ENCODE measurements at regions not wholly inside any gene's neighbourhood (a gene's known extent, or its start where the extent isn't known, plus 50 kb on each side); places are given as distances from the start of the nearest gene placed in this dataset.

DNA sequence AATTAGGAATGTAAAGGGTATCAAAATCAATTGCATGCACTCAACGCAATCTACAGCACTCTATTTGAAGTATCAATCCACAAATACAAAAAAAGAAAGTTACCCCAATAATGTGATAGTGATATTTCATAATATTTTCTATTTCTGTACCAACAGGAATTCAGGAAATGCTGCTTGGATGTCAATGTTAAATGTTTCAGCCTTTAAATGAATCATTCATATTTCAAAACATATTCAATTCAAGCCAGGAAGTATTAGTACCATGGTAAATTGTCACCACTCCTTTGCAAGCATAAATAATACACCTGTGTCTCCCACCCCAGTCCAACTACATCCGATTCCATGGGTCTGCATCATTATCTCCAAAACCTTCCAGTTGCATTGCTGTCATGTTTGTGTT, 1185.5 kb upstream of the CDH18 start:
- H4K8ac ChIP-seq (ENCODE audit: low read length): no peak overlapping the region
- no peaks in the 10 kb centered on the region for H3K9me3 ChIP-seq (ENCODE audit: control insufficient read depth, low read length)
- no peak overlapping the region for H2BK15ac ChIP-seq (ENCODE audit: low read depth, poor library complexity, severe bottlenecking)
- no peak overlapping the region for H3K27ac ChIP-seq (ENCODE audit: low read length, poor library complexity, severe bottlenecking)
- H3K14ac ChIP-seq (ENCODE audit: low read length in 2 of 2): no peak overlapping the region
- H2AFZ ChIP-seq (ENCODE audit: low read depth, low read length): no peak overlapping the region
- no peak overlapping the region for H4K91ac ChIP-seq (ENCODE audit: low read length)
- H3K27me3 ChIP-seq (ENCODE audit: control insufficient read depth in 1 of 2, insufficient read depth in 1 of 2, low read length in 2 of 2): no peaks in the 10 kb centered on the region
- no peaks in the 10 kb centered on the region for H3K79me1 ChIP-seq (replicated peaks; ENCODE audit: low read length, poor library complexity, severe bottlenecking)
- no peak overlapping the region for H2BK120ac ChIP-seq (ENCODE audit: low read depth, low read length)
- H3K9ac ChIP-seq (ENCODE audit: low read length): no peak overlapping the region
- H3K4me1 ChIP-seq (ENCODE audit: control insufficient read depth, insufficient read depth, low read depth, low read length): no peaks in the 10 kb centered on the region
- H3K4me3 ChIP-seq (ENCODE audit: insufficient read depth in 1 of 2, low read depth in 1 of 2, low read length in 2 of 2): no peak overlapping the region
- no peak overlapping the region for H2BK12ac ChIP-seq (ENCODE audit: low read length in 2 of 2)
- no peak overlapping the region for H2BK5ac ChIP-seq (ENCODE audit: low read depth, low read length, poor library complexity, severe bottlenecking)
- no peak overlapping the region for H3K4me2 ChIP-seq (ENCODE audit: low read length, poor library complexity, severe bottlenecking)
- no peak overlapping the region for H3K18ac ChIP-seq (ENCODE audit: low read depth in 1 of 2, low read length in 2 of 2)
- no peak overlapping the region for H2AK5ac ChIP-seq (ENCODE audit: low read length, severe bottlenecking)
- no peak overlapping the region for H3K4ac ChIP-seq (ENCODE audit: low read depth in 1 of 2, low read length in 2 of 2)
- no peaks in the 10 kb centered on the region for H3K36me3 ChIP-seq (ENCODE audit: control insufficient read depth in 1 of 2, insufficient read depth in 2 of 2, low read depth in 1 of 2, low read length in 2 of 2)
- 83% methylated on average over 1 of the region's 2 CpGs for WGBS
- no peak overlapping the region for H3K23ac ChIP-seq (ENCODE audit: low read length in 2 of 2)
- no peak for DNase-seq

DNA sequence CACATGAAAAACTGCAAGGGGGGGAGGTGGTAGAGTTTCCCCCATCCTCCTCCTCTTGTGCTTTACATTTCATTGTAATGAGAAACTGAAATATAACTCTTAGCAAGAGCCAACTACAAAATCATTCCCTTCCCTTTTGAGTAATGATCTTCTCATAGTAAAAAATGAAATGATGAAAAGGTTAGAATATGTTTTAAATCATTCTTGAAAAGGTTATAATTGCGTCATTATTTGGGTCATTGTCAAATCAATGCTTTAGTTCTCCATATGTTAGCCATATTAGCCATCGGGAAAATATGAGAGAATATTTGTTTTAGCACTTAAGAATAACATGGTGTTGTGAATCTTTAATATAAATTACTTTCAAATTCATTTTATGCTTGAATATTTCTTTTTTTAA, 1185.0 kb upstream of the CDH18 start:
- no peaks in the 10 kb centered on the region for H3K4me1 ChIP-seq (ENCODE audit: control insufficient read depth, insufficient read depth, low read depth, low read length)
- H3K79me1 ChIP-seq (replicated peaks; ENCODE audit: low read length, poor library complexity, severe bottlenecking): no peaks in the 10 kb centered on the region
- no peak overlapping the region for H3K23ac ChIP-seq (ENCODE audit: low read length in 2 of 2)
- H2BK12ac ChIP-seq (ENCODE audit: low read length in 2 of 2): no peak overlapping the region
- no peak overlapping the region for H3K4me3 ChIP-seq (ENCODE audit: insufficient read depth in 1 of 2, low read depth in 1 of 2, low read length in 2 of 2)
- no peak overlapping the region for H2BK5ac ChIP-seq (ENCODE audit: low read depth, low read length, poor library complexity, severe bottlenecking)
- no peak overlapping the region for H4K8ac ChIP-seq (ENCODE audit: low read length)
- H3K14ac ChIP-seq (ENCODE audit: low read length in 2 of 2): no peak overlapping the region
- H2BK120ac ChIP-seq (ENCODE audit: low read depth, low read length): no peak overlapping the region
- no peak overlapping the region for H2AK5ac ChIP-seq (ENCODE audit: low read length, severe bottlenecking)
- WGBS: 100% methylated on average over 1 of the region's 2 CpGs
- H3K27me3 ChIP-seq (ENCODE audit: control insufficient read depth in 1 of 2, insufficient read depth in 1 of 2, low read length in 2 of 2): no peaks in the 10 kb centered on the region
- no peaks in the 10 kb centered on the region for H3K9me3 ChIP-seq (ENCODE audit: control insufficient read depth, low read length)
- DNase-seq: no peak
- no peak overlapping the region for H3K4ac ChIP-seq (ENCODE audit: low read depth in 1 of 2, low read length in 2 of 2)
- no peak overlapping the region for H4K91ac ChIP-seq (ENCODE audit: low read length)
- H2AFZ ChIP-seq (ENCODE audit: low read depth, low read length): no peak overlapping the region
- no peaks in the 10 kb centered on the region for H3K36me3 ChIP-seq (ENCODE audit: control insufficient read depth in 1 of 2, insufficient read depth in 2 of 2, low read depth in 1 of 2, low read length in 2 of 2)
- H3K18ac ChIP-seq (ENCODE audit: low read depth in 1 of 2, low read length in 2 of 2): no peak overlapping the region
- H3K27ac ChIP-seq (ENCODE audit: low read length, poor library complexity, severe bottlenecking): no peak overlapping the region
- no peak overlapping the region for H3K9ac ChIP-seq (ENCODE audit: low read length)
- no peak overlapping the region for H3K4me2 ChIP-seq (ENCODE audit: low read length, poor library complexity, severe bottlenecking)
- no peak overlapping the region for H2BK15ac ChIP-seq (ENCODE audit: low read depth, poor library complexity, severe bottlenecking)

DNA sequence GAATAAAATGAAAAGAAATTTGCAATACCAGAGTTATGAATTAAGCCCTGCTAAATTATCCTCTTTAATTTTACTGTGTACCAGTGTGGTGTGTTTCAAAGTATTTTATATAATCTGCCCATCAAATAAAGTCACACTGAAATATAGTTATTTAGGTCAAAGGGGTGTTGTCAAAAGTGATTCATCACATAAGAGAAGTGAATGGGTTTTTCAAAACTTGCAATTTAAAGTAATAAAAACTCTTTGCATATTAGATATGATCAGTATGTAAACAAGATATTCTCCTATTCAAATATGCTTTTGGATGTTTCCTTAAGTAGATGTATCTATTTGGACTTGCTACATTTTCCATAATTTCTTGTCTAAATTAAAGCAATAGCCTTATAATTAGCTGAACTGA, 1183.0 kb upstream of the CDH18 start:
- no peak overlapping the region for H3K23ac ChIP-seq (ENCODE audit: low read length in 2 of 2)
- no peak overlapping the region for H2BK15ac ChIP-seq (ENCODE audit: low read depth, poor library complexity, severe bottlenecking)
- H2BK12ac ChIP-seq (ENCODE audit: low read length in 2 of 2): no peak overlapping the region
- no peak overlapping the region for H3K14ac ChIP-seq (ENCODE audit: low read length in 2 of 2)
- no peak overlapping the region for H2BK120ac ChIP-seq (ENCODE audit: low read depth, low read length)
- no peaks in the 10 kb centered on the region for H3K79me1 ChIP-seq (replicated peaks; ENCODE audit: low read length, poor library complexity, severe bottlenecking)
- H3K27ac ChIP-seq (ENCODE audit: low read length, poor library complexity, severe bottlenecking): no peak overlapping the region
- H3K27me3 ChIP-seq (ENCODE audit: control insufficient read depth in 1 of 2, insufficient read depth in 1 of 2, low read length in 2 of 2): no peaks in the 10 kb centered on the region
- H3K18ac ChIP-seq (ENCODE audit: low read depth in 1 of 2, low read length in 2 of 2): no peak overlapping the region
- H2BK5ac ChIP-seq (ENCODE audit: low read depth, low read length, poor library complexity, severe bottlenecking): no peak overlapping the region
- DNase-seq: no peak
- peaks cover 3% of the 10 kb centered on the region for H3K9me3 ChIP-seq (ENCODE audit: control insufficient read depth, low read length)
- H2AK5ac ChIP-seq (ENCODE audit: low read length, severe bottlenecking): no peak overlapping the region
- H3K4me1 ChIP-seq (ENCODE audit: control insufficient read depth, insufficient read depth, low read depth, low read length): no peaks in the 10 kb centered on the region
- H3K4me3 ChIP-seq (ENCODE audit: insufficient read depth in 1 of 2, low read depth in 1 of 2, low read length in 2 of 2): no peak overlapping the region
- no peaks in the 10 kb centered on the region for H3K36me3 ChIP-seq (ENCODE audit: control insufficient read depth in 1 of 2, insufficient read depth in 2 of 2, low read depth in 1 of 2, low read length in 2 of 2)
- H3K9ac ChIP-seq (ENCODE audit: low read length): no peak overlapping the region
- no peak overlapping the region for H4K91ac ChIP-seq (ENCODE audit: low read length)
- H2AFZ ChIP-seq (ENCODE audit: low read depth, low read length): no peak overlapping the region
- no peak overlapping the region for H4K8ac ChIP-seq (ENCODE audit: low read length)
- no peak overlapping the region for H3K4ac ChIP-seq (ENCODE audit: low read depth in 1 of 2, low read length in 2 of 2)
- no peak overlapping the region for H3K4me2 ChIP-seq (ENCODE audit: low read length, poor library complexity, severe bottlenecking)

DNA sequence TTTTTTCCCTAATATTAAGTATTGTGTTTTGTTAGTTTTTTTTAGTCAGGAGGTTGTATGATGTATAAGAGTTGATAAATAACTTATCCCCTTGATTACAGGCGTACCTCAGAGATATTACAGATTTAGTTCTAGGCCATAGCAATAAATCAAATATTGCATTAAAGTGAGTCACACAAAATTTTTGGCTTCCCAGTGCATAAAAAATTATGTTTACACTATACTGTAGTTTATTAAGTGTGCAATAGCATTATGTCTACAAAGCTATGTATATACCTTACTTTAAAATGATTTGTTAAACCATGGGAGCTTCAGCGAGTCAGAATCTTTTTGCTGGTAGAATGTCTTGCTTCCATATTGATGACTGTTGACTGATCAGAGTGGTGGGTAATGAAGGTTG, 1180.6 kb upstream of the CDH18 start:
- Histone ChIP-seq H2BK5ac (ENCODE audit: low read depth, low read length, poor library complexity, severe bottlenecking) (no peak overlapping the region), H3K36me3 (ENCODE audit: control insufficient read depth in 1 of 2, insufficient read depth in 2 of 2, low read depth in 1 of 2, low read length in 2 of 2) (no peaks in the 10 kb centered on the region), H3K4me2 (ENCODE audit: low read length, poor library complexity, severe bottlenecking) (no peak overlapping the region), H3K79me1 (replicated peaks; ENCODE audit: low read length, poor library complexity, severe bottlenecking) (no peaks in the 10 kb centered on the region), H4K8ac (ENCODE audit: low read length) (no peak overlapping the region), H2BK12ac (ENCODE audit: low read length in 2 of 2) (no peak overlapping the region), H3K4ac (ENCODE audit: low read depth in 1 of 2, low read length in 2 of 2) (no peak overlapping the region), H3K4me3 (ENCODE audit: insufficient read depth in 1 of 2, low read depth in 1 of 2, low read length in 2 of 2) (no peak overlapping the region), H3K18ac (ENCODE audit: low read depth in 1 of 2, low read length in 2 of 2) (no peak overlapping the region), H3K4me1 (ENCODE audit: control insufficient read depth, insufficient read depth, low read depth, low read length) (no peaks in the 10 kb centered on the region), H2AFZ (ENCODE audit: low read depth, low read length) (no peak overlapping the region), H3K27ac (ENCODE audit: low read length, poor library complexity, severe bottlenecking) (no peak overlapping the region), H3K9ac (ENCODE audit: low read length) (no peak overlapping the region), H2BK15ac (ENCODE audit: low read depth, poor library complexity, severe bottlenecking) (no peak overlapping the region), H3K9me3 (ENCODE audit: control insufficient read depth, low read length) (peaks cover 3% of the 10 kb centered on the region), H4K91ac (ENCODE audit: low read length) (no peak overlapping the region), H3K14ac (ENCODE audit: low read length in 2 of 2) (no peak overlapping the region), H2BK120ac (ENCODE audit: low read depth, low read length) (no peak overlapping the region), H3K27me3 (ENCODE audit: control insufficient read depth in 1 of 2, insufficient read depth in 1 of 2, low read length in 2 of 2) (no peaks in the 10 kb centered on the region), H3K23ac (ENCODE audit: low read length in 2 of 2) (no peak overlapping the region), H2AK5ac (ENCODE audit: low read length, severe bottlenecking) (no peak overlapping the region)
- WGBS: 92% methylated on average over 1 of the region's 2 CpGs
- DNase-seq: no peak
